Heart left ventricle (tissue), 13 donors: ENCODE measurements at regions not wholly inside any gene's neighbourhood (a gene's known extent, or its start where the extent isn't known, plus 50 kb on each side); places are given as distances from the start of the nearest gene placed in this dataset.

ENCODE experiments used
- POLR2A ChIP-seq, 2 donors: fragments of 450-650 bp; IDR thresholded peaks; one replicate each; pipeline ENCODE4 v1.6.1; 2017; ENCODE audit warnings: antibody characterized with exemption in 2 of 2, mild to moderate bottlenecking in 2 of 2, moderate library complexity in 2 of 2
- TF ChIP-seq, protein P1 (sequence below), 12 donors: fragments of 200-600 bp; sonication (generic) in 4 of 12; IDR thresholded peaks; one replicate each; pipeline versions ENCODE4 v1.5.0 to v1.8.0; 2018 to 2022; ENCODE audit warnings: antibody characterized with exemption in 12 of 12, mild to moderate bottlenecking in 5 of 12
- donor health status: ischemic (EF 13 %, LVEDD 7.1; RV severe dilation, severe dysfunction).
- donor health status: DM: no; HTN: yes; CAD: no.
- donor health status: DM: no; HTN: no; CAD: no.
- donor health status: ischemic (EF 25% LVEDD 6.9; RV normal size, moderate dysfunction).
- donor health status: ischemic (EF 25% LVEDD 5.7; RV mildly dilated, moderate dysfunction).
- donor health status: ischemic (EF 35%, LVEDD 5.7; RV mildly dilated, moderate dysfunction).
- donor health status: nonischemic (EF 11% LVEDD 7.7; RV severe dilation, severe dysfunction).
- donor health status: DM: yes; HTN: yes; CAD: no.
- donor health status: PGD.
- donor health status: ischemic (EF 29% LVEDD 5.4; RV normal size, mild dysfunction).
- donor health status: nonischemic (EF 23%, LVEDD 6.1; RV moderate dilation, normal function).

- TF ChIP-seq, protein P1, sequence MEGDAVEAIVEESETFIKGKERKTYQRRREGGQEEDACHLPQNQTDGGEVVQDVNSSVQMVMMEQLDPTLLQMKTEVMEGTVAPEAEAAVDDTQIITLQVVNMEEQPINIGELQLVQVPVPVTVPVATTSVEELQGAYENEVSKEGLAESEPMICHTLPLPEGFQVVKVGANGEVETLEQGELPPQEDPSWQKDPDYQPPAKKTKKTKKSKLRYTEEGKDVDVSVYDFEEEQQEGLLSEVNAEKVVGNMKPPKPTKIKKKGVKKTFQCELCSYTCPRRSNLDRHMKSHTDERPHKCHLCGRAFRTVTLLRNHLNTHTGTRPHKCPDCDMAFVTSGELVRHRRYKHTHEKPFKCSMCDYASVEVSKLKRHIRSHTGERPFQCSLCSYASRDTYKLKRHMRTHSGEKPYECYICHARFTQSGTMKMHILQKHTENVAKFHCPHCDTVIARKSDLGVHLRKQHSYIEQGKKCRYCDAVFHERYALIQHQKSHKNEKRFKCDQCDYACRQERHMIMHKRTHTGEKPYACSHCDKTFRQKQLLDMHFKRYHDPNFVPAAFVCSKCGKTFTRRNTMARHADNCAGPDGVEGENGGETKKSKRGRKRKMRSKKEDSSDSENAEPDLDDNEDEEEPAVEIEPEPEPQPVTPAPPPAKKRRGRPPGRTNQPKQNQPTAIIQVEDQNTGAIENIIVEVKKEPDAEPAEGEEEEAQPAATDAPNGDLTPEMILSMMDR (IDR thresholded peaks at IDR 0.05): no peak
- TF ChIP-seq POLR2A (IDR thresholded peaks at IDR 0.05): no peak
Observed at GRCh38 chr12:124083708-124084107, 110.7 kb downstream of the ZNF664 start.
